ENCODE measurements at regions not wholly inside any gene's neighbourhood (a gene's known extent, or its start where the extent isn't known, plus 50 kb on each side); places are given as distances from the start of the nearest gene placed in this dataset.

GRCh38 chr3:34727700-34728099 lies 911.6 kb upstream of the ARPP21 start:
- ATAC-seq (ENCODE audit: low FRiP score) (no peak), DNase-seq (ENCODE audit: low spot score) (no peak)

GRCh38 chr3:34742151-34742550 lies 897.2 kb upstream of the ARPP21 start:
- ATAC-seq (ENCODE audit: low FRiP score) (no peak), DNase-seq (ENCODE audit: low spot score) (no peak)
- no peak for TF ChIP-seq CTCF (IDR thresholded peaks at IDR 0.05)

More at GRCh38 chr3:34727700-34728099, 911.6 kb upstream of the ARPP21 start:
- no peak for TF ChIP-seq CTCF (IDR thresholded peaks at IDR 0.05)

GRCh38 chr3:34758630-34759261 lies 880.6 kb upstream of the ARPP21 start:
- ATAC-seq (ENCODE audit: low FRiP score) = no peak
- no peak for DNase-seq (ENCODE audit: low spot score)
- no peak for TF ChIP-seq CTCF (IDR thresholded peaks at IDR 0.05)

GRCh38 chr3:34777386-34777785 lies 861.9 kb upstream of the ARPP21 start:
- ATAC-seq (ENCODE audit: low FRiP score) (no peak), DNase-seq (ENCODE audit: low spot score) (no peak)
- TF ChIP-seq CTCF (IDR thresholded peaks at IDR 0.05) = no peak

- ATAC-seq (ENCODE audit: low FRiP score) = no peak
- no peak for TF ChIP-seq CTCF (IDR thresholded peaks at IDR 0.05)
- no peak for DNase-seq (ENCODE audit: low spot score)
These were observed 860.2 kb upstream of the ARPP21 start for GRCh38 chr3:34779092-34779491.

GRCh38 chr3:34780294-34780693 lies 859.0 kb upstream of the ARPP21 start:
- TF ChIP-seq CTCF (IDR thresholded peaks at IDR 0.05) = no peak
- no peak for DNase-seq (ENCODE audit: low spot score)
- ATAC-seq (ENCODE audit: low FRiP score) = no peak

- ATAC-seq (ENCODE audit: low FRiP score) = no peak
These were observed 858.4 kb upstream of the ARPP21 start for GRCh38 chr3:34780973-34781372.

More at GRCh38 chr3:34780973-34781372, 858.4 kb upstream of the ARPP21 start:
- TF ChIP-seq CTCF (IDR thresholded peaks at IDR 0.05) = no peak
- DNase-seq (ENCODE audit: low spot score) = no peak

Measured in omental fat pad (tissue), 3 donors.